ELR (cell line): ENCODE measurements at regions not wholly inside any gene's neighbourhood (a gene's known extent, or its start where the extent isn't known, plus 50 kb on each side); places are given as distances from the start of the nearest gene placed in this dataset.

Source experiments
- DNase-seq: peaks from one replicate; pipeline ENCODE4 v3.0.0-alpha.2; 2015; ENCODE audit warnings: low read depth

DNA sequence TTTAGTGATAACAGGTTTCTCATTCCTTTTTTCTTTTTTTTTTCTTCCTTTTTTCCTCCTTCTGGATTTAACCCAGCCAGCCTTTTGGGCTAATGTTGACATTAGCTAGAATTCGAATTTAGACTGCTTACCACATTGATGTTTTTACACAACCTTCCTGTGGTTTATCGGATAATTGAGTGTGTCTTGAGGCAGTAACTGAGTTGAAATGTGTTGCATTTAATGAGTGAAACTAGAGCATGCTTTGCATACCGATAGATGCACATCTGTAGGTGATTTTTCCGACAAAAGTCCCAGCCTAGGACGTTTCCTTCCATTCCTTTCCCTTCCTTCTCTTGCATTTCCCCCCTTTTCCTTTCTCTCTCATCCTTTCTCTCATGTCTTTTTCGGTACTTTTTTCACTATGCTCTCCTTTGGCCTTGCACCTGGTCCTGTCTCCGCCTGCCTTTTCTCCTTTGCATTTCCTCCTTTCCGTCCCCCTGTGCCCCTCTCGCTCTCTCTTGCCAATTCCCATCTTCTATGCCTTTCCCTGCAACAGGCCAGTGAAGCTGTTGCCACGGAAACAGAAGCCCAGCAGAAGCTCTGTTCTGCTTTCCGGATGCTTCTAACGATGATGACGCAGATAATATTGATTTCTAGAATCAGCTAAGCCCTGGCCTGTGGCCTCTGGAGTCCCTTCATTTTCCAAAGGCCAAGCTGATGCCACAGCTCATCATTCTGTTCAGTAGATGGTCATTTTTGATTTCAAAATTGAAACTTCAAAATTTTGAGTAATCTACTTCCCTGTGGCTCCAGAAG lies 76.1 kb downstream of the SLC25A47 start:
- DNase-seq = no peak

DNA sequence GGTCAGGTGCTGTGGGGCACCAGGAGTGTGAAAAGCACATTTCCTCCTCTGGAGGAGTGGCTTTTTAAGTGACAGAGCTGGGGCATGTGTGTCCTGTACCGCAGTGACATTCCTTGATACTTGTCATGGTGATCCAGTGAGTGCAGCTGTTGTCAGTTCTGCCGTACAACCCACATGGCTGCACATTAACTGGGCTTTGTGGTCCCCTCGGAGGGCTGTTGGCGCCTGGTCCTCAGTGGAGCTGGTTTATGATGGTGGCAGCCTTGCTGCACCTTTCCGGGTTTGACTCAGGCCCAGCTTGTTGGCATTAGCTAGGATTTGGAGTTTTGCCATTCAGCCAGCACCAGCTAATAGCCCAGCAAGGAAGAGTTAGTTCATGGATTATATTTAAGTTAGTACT lies 77.0 kb downstream of the SLC25A47 start:
- DNase-seq = no peak

DNA sequence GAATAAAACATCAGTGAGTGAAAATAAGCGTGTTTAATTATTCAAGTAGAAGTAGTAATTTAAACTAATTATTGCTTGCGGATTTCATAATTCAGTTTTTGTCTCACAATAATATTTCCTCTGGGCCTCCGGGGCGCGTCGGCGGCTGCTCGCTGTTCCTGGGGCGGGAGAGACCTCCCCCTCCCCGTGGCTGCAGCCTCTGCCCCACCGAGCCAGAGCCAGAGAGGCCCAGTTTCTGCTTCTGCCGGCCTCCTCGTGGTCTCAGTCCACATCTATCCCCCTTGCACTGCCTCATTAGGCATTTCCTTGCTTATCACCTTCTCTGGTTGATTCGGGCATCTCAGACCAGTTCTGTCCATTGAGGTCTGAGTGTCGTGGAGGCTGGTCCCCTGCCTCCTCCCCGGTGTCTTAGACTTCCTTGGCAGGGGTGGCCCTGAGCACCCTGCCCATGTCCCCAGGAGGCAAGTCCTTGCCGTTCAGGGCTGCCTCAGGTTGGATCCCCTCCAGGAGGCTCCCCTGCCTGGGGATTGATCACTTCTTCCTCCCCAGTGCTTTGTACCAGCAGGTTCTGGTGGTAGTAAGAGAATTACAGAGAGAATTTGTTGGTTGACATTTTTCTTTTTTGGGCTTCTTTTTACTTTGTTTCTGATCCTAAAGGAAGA lies 78.0 kb downstream of the SLC25A47 start:
- no peak for DNase-seq

DNA sequence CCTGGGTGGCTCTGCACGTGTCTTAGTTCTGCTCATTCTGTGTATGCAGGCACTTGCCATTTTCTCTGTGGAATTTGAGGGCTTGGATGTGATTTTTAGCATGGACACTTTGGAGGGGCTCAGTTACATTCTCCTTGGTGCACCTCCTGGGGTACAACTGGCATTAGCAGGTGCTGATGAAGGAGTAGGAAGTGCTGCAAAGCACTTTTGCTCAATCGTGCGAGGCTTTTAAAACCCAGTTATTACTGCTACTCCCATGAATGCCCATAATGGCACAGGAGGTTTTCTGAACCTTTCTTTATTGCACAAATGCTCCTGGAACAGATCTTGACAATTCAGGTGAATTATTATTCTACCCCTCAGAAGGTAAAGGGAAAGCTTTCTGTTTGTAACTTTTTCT lies 78.7 kb downstream of the SLC25A47 start:
- DNase-seq = no peak

DNA sequence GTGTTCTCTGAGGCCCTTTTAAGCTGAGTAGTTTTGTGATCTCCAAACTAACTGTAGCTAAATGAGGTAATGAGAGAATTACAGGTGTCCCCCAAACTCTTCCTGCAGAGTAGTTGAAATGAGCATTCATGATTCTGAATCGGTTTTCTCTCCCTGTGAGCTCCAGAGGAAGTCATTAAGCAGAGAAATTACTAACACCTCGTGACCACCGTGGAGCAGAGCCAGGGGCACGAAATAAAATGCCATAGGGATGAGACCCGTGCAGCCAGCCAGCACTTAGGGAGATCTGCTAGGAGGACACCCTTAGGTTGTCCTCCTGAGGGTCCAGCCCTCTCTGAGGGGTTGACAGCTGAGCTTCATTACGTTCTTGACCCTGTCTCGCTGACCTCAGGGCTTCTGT lies 79.5 kb downstream of the SLC25A47 start:
- DNase-seq = no peak

DNA sequence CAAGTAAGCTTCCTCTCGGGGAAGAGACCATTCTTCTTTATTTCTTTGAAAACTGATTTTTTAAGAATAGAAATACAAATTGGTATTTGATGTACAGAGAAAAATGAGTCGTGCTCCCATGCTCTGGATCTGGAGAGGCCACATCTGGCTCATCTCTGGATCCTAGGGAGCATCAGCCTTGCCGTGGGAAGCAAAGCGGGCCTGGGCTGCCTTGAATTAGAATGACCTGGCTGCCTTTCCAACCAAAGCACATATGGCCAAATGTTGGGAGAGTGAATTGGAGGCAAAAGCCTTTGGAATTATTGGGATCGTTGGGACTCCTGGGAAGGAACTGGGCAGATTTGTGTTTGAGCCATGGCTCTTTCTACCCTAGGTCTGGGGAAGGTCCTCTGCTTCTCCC lies 80.0 kb downstream of the SLC25A47 start:
- DNase-seq = no peak

DNA sequence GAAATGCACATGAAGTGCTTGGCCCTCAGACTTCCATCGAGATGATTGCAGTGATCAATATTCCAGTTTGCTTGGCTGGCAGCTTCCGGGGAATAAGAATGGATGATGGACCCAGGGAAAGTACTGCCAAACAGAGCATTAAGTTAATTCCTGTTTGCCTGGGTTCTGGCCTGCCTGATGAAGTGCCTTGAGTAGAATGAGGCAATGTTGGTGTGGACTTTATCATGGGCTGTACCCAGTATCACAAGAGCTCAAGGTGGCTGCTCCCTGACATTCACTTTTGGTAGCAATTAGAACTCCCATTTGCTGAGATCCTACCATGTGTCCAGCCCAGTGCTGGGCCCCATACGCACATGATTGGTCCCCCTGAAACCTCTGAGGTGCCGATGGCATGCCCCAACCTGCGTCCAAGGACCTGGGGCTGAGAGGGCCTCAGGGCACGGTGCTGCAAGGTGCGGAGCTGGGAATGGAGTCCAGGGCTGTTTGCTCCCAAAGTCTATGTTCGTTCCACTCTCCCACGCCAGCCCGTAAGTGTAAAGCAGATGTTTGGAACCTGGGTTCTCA lies 80.7 kb downstream of the SLC25A47 start:
- DNase-seq = no peak

DNA sequence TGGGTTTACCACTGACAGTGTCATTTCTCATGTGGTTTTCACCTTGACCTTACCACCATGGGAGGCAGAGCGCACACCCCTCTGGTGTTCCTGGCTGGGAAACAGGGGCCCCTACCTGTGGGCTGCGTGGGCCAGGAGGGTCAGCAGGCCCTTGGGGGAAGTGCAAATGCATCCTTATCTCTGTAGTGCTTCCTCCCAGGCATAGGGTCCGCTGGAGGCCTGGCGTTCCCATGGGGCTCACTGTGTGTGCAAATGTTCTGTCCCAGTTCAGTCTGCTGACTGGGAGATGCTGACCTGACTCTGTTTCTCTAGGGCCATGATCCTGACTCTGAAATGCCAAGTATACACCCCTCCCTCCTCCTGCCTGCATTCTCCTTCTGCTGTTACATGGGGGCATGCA lies 81.3 kb downstream of the SLC25A47 start:
- DNase-seq = no peak

DNA sequence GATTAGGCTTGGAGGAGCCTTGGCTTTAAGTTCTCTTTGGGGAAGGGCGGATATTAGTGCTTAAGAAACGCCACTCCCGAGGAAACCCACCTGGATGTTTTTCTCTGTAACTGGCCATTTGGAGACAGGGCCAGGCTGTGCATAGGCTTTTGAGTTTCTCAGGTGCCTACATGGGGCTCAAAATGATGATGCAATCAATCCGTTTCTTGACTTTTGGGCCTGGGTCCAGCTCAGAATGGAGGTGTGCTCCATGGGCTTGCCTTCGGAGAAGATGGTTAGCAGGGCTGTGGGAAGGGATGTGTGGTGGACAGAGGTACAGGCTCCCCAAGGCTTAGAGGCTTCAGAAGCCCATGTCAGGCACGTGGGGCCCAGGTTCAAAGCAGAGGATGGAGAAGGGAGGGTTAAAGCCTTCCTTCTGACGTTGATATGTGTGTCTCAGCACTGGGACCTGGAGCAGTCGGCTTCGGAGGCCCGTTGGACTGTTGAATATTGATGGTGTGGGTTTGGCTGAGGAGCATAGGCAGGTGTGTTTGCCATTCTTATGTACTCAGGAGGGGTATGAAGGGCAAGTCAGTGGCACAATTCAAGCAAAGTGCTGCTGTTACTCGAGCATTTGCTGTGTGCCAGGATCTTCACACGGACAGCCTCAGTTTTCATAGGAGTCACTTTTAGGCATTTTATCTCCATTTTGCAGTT lies 82.8 kb downstream of the SLC25A47 start:
- DNase-seq = no peak

DNA sequence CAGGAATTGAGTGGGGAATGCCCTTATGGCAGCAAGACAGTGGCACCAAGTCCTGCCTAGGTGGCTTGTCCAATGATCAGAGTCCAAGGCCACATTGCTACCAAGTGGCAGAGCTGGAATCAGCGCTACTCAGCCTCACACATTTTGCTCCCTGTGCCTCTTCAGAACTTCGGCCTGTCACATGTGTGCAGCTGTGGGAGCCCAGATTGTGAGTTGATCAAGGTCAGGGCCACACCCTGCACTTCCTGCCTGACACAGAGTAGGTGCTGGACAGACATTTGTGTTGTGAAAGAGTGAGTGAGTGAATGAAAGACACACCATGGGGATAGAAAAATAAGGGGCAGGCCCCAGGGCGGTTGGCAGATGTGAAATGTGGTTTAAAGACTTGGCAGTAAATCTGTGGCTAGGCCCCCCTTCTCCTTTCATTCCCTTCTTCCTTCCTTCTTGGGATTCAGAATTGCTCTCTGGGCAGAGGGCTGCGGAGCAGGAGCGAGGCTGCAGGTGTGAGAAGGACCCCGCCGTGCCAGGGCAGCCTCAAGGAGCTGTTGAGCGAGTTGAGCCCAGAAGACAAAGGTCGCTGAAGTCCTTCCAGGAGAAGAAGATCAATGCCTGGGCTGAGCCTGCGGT lies 83.5 kb downstream of the SLC25A47 start:
- peak; percentile 63 for DNase-seq

DNA sequence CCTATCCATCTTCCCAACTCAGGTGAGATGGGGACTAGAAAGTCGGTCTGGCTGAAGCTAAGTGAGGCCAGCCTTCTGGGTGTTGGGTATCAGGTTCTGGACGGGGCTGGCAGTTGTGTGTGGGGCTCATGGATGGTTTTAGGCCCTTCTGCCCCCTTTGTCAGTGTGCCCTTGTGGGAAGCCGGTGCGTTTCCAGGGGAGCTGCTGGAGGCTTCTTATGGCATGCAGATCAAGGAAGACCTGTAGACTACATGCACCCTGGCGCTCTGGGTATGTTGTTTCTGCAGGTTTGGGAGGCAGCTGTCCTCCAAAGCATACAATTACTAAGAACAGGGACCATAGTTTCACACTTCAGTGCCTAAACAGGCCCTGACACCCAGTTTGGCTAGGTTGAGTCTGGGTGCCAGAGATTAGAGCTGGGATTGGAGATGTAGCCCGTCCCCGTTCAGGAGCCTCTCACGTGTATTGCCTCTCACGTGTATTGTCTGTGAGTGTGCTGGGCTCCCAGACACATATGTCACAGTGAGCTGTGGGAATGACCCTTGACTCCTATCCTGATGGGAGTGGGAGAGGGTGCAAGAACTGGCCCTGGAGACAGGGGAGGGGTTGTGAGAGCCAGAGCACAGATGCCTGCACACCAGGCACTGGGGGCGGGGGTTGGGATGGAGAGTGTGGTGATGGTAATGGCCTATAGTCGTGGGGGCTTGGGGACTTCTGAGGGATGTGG lies 84.4 kb downstream of the SLC25A47 start:
- DNase-seq = no peak

DNA sequence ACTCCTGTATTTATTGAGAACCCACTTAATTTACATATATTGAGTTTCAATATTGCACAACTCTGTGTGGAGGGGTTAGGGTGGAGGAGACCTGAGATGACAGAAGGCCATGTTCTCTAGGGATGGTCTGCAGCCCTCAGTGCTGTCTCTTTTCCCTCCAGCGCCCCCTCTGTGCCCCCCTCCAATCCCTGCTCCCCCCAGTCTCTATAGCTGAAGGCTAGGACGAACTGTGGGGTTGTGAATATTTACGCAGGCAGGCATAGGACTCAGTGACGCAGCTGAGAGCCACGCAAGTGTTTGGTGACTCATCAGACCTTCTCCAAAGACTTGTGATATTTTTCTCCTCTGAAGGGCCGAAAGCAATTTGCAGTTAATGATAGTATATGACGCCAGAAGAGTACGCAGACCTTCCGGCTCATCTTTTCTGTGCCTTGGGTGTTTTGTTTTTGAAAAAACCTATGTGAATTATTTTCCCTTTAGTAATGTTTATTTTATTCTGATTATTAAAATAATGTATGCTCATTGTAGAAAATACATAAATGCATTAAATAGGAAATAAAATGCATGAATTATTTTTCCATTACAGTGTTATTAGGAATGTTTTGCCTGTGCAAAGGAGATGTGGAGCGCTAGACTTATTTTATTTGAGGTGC lies 85.3 kb downstream of the SLC25A47 start:
- peak; percentile 96 for DNase-seq

DNA sequence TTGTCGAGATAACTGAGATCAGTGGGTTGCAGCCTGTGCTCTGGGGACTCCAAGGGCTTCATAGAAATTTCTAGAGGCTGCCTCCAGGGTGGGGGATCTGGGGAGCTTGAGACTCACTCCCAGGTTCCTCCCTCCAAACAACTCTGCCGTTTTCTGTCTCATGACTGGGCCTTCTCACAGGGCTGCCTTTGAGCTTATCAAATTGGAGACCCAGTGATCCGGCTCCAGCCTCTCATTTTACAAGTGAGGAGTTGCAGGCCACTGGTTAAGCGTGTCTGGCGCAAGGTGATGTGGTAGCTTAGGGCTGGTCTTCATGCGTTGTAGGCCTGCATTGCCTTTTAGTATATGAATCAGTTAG lies 85.8 kb downstream of the SLC25A47 start:
- no peak for DNase-seq

DNA sequence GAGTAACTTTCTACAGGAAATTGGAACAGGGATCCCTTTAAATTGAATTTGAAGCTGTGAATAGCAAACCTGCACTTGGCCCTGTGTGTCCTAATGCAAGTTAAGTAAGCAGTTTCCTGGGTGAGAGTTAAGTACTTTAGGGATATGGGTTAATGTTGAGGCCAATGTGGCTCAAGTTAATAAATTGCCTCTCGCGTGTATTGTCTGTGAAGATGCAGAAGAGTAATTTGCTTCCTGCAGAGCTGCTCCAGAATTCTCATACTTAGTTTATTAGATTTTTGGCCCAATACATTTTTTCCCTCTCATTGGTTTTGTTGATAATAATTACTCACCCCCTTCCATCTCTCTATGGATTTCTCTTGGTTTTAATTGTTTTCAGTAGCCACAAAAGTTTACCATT lies 86.5 kb downstream of the SLC25A47 start:
- DNase-seq = no peak

DNA sequence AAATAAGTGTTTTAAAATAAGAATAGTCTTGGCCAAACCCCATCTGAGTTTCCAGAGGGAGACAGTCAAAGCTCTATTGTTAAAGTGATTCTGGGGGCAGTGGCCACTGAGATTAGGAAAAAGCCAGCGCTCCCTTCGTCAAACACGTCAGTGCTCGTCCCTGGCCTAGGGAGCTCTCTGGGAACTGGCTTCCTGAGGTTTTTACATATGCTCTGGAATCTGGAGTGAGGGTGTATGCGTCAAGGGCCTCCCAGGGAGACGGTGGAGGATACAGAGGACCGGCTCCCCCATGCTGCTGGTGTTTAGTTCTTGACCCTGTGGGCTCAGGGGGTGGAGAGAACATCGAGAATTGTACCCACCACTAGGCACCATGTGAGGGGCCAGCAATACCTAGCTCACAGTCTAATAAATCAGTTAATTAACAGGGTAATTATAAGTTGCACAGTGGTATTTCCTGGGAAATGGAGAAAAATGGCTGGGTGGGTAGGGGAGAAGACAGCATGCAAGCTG lies 87.0 kb downstream of the SLC25A47 start:
- DNase-seq = no peak

DNA sequence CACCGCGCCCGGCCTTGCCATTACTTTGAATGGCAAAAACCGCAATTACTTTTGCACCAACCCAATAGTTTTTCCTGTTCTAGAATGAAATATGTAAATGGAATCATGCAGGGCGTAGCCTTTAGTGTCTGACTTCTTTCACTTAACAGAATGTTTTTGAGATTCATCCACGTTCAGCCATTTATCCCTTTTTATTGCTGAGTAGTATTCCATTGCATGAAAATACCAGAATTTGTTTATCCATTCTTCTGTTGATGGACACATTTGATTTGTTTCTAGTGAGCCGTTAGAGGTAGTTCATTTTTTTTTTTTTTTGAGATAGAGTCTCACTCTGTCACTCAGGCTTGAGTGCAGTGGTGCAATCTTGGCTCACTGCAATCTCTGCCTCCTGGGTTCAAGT lies 90.6 kb downstream of the SLC25A47 start:
- DNase-seq = no peak

DNA sequence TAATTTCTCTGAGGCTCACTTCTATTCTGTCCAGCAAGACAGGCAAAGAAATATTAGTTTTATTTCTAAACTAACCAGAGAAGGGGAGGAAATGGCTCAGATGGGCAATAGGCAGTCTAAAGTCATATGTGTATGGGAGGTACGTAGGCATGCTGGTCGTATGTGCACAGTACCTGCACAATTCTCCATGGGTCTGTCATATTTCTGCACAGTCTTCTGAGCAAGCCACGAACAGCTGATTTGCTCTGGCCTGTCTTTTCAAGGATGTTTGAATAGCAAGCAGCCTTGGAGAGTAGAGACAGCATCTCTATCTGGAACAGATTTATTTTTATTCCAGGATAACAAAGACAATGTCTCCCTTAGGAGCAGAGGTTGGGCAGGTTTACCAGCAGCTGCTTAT lies 92.1 kb downstream of the SLC25A47 start:
- no peak for DNase-seq

DNA sequence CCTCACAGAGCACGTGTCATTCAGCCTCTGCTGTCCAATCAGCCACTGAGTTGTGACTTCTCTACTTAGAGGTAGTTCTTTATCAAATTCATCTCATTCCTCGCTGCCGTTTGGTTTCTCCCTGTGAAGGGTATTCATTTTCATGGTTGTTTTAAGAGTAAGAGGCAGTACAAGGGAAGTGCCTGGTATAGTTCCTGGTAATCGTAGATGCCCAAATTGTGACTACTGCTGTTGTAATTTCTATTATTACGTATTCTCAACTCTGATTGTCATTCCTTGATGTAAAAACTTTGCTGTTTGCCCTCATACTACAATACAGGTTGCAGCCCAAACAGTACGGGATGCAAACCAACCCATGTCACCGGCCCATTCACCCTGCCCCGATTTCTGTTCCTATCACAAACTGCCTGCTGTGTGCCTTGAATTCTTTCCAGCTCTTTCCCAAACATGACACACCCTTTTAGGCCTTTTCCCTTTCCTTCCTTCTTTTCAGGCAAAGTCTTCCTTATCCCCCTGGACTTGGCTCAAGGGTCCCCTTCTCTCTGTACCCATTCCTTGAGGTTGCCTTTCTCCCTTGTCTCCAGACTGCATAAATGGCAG lies 93.0 kb downstream of the SLC25A47 start:
- no peak for DNase-seq

DNA sequence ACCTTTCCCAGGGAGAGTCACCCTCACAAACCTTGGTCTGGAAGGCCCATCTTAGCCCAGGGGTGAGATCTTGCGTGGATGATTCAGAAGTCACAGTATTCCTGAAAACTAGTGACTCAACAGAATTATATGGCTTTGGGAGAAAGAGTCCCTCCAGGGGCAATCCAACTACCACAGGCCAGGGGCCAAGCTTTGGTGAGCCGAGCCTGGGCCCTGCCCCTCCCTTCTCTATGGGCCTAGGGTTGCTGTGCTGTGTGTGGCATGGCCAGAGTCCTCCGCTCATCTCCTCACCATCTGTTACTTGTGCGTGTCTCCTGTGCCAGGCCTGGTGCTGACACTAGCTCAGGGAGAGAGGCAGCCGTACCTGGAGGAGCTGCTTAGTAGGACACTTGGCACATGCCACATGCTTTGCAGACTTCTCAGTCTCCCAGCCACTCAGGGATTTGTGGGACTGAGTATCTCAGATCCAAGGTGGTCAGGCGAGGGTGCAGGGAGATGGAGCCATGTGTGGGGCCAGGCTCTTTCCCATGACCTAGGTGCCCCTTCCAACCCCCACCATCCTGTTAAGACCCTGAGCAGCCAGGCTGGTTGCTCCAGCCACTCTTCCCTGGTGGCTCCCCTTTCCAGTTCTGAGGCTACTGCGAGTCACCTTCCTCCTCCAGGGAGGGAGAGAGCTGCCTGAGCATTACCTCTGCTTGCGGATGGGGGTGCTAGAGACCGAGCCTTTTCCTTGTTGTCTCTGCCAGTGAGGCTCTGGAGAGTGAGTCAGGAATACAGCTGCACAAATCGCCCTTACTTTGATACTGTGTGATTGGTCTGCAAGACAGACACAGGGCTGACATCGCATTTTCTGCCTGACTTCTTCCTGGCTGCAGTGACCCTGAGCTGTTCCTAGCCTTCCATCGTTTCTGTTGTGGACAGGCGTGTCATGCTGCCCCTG lies 94.1 kb downstream of the SLC25A47 start:
- DNase-seq = peak; percentile 96

DNA sequence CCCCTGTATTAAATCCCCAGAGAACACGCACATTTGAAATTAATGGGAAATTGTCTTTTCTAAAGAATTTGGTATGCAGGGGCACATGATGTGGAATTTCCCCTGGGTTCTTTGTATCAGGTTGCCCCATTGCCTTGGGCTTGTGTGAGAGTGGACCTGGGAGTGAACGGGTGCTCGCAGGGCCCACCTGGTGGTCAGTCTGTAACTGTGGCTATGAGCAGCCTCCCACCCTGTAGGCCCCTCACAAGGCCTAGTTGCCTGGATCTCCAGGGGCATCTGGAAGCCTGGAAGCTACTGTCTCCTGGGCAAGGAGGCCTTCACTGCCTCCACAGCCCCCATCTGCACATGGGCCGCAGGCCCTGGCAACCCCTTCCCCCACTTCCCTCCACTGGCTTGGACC lies 96.7 kb downstream of the SLC25A47 start:
- peak; percentile 28 for DNase-seq
